GM12891 (cell line): ENCODE measurements at regions not wholly inside any gene's neighbourhood (a gene's known extent, or its start where the extent isn't known, plus 50 kb on each side); places are given as distances from the start of the nearest gene placed in this dataset.

Experiments
- POLR2A ChIP-seq: IDR thresholded peaks from 2 replicates; pipeline ENCODE4 v1.6.1; 2011; ENCODE audit warnings: low read depth, low read length, control low read depth
- POLR2AphosphoS5 ChIP-seq: IDR thresholded peaks from 2 replicates; pipeline ENCODE4 v1.6.1; 2011; ENCODE audit warnings: low read depth, low read length, control low read depth

DNA sequence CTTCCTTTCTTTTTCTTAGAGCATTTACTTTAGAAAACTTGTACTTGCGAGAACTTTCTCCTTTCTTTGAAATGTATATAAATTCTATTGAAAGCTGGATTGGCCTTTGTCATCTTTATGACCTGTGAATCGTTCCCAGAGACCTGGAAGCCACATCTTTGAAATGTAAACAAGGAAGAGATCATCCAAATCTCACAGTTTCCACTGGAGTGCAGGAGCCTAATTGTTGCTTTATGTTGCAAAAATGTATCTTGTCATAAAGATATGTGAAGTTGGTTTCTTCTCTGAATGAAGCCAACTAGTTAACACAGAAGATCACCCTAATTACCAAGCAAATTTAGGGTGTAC lies 1101.8 kb downstream of the TAF11L14 start:
- no peak for TF ChIP-seq POLR2A
- TF ChIP-seq POLR2AphosphoS5: no peak
